Endothelial cell of umbilical vein (primary cell): ENCODE measurements at regions not wholly inside any gene's neighbourhood (a gene's known extent, or its start where the extent isn't known, plus 50 kb on each side); places are given as distances from the start of the nearest gene placed in this dataset.

Experiments
- BruUV-seq: library from RNA; stranded (reverse); fragments of 400-500 nt; replicated peaks from 2 replicates; lab custom pipeline; 2021; lab: Mats Ljungman, UMichigan
- CTCF ChIA-PET: fragments of 300-600, 350-600 bp; sonication (Branson Sonifier 250); formaldehyde crosslinking; loops from one replicate; lab custom pipeline; 2021; ENCODE audit warnings: antibody characterized with exemption, inconsistent platforms; lab: Charles Lee
- POLR2A ChIA-PET: fragments of 300-600, 350-600 bp; sonication (Branson Sonifier 250); formaldehyde crosslinking; loops from one replicate; lab custom pipeline; 2021; ENCODE audit warnings: antibody characterized with exemption, inconsistent platforms; lab: Charles Lee
- DNase-seq: peaks from one replicate; pipeline ENCODE4 v3.0.0-alpha.2; 2011; ENCODE audit warnings: low read depth, low spot score
- FAIRE-seq: peaks from 2 replicates; lab custom pipeline; 2011; peaks lifted over from hg19 to GRCh38; lab: Jason Lieb, UNC
- H2AFZ ChIP-seq: 2 replicates; pipeline ENCODE4 v1.6.0; 2012; ENCODE audit warnings: low read depth, low read length, control low read depth, inconsistent platforms
- H3K27ac ChIP-seq: 2 replicates; pipeline ENCODE4 v1.5.1; 2011; ENCODE audit warnings: low read depth, mild to moderate bottlenecking, control low read depth, low read length, moderate library complexity; ENCODE audit not compliant: insufficient read depth
- H3K27me3 ChIP-seq, 2 experiments: 2 replicates each; pipeline versions ENCODE4 v1.6.0 to v1.6.1; 2011; ENCODE audit warnings: low read length in 2 of 2, mixed read lengths in 1 of 2; ENCODE audit not compliant: control insufficient read depth in 2 of 2, insufficient read depth in 2 of 2
- H3K36me3 ChIP-seq, 2 experiments: 2 replicates in 1 of 2; 3 replicates in 1 of 2; pipeline ENCODE4 v1.5.1; 2011; ENCODE audit warnings: low read length in 2 of 2, mild to moderate bottlenecking in 1 of 2, moderate library complexity in 1 of 2; ENCODE audit not compliant: control insufficient read depth in 2 of 2, insufficient read depth in 2 of 2; ENCODE audit errors: extremely low read depth in 1 of 2
- H3K4me1 ChIP-seq: 3 replicates; pipeline ENCODE4 v1.5.1; 2011; ENCODE audit warnings: mild to moderate bottlenecking, low read length; ENCODE audit not compliant: control insufficient read depth, insufficient read depth; ENCODE audit errors: extremely low read depth
- H3K4me2 ChIP-seq: 2 replicates; pipeline ENCODE4 v1.6.1; 2011; ENCODE audit warnings: low read length, control low read depth, mixed read lengths; ENCODE audit not compliant: insufficient read depth
- H3K4me3 ChIP-seq, 3 experiments: fragments of 200-600 bp in 1 of 3; sonication (generic), shearing (Covaris generic) in 1 of 3; replicated peaks in 1 of 3; 2 replicates each; pipeline ENCODE4 v1.5.1; 2011 to 2016; ENCODE audit warnings: control low read depth in 3 of 3, low read length in 3 of 3, mild to moderate bottlenecking in 2 of 3, inconsistent platforms in 1 of 3, low read depth in 1 of 3, moderate library complexity in 1 of 3; ENCODE audit not compliant: insufficient read depth in 1 of 3
- H3K79me2 ChIP-seq: 2 replicates; pipeline ENCODE4 v1.6.0; 2012; ENCODE audit warnings: low read length, inconsistent platforms; ENCODE audit not compliant: control insufficient read depth, insufficient read depth
- H3K9ac ChIP-seq: replicated peaks from 2 replicates; pipeline ENCODE3; 2011; ENCODE audit warnings: low read length, control low read depth; ENCODE audit not compliant: insufficient read depth; ENCODE audit errors: extremely low read depth
- H3K9me1 ChIP-seq: replicated peaks from 3 replicates; pipeline ENCODE4 v1.6.0; 2011; ENCODE audit warnings: mild to moderate bottlenecking, low read length; ENCODE audit not compliant: control insufficient read depth, insufficient read depth; ENCODE audit errors: extremely low read depth
- H3K9me3 ChIP-seq: replicated peaks from 2 replicates; pipeline ENCODE4 v1.5.1; 2012; ENCODE audit warnings: low read length, inconsistent platforms; ENCODE audit not compliant: control insufficient read depth, insufficient read depth
- H4K20me1 ChIP-seq: replicated peaks from 2 replicates; pipeline ENCODE3; 2011; ENCODE audit warnings: mild to moderate bottlenecking, low read length; ENCODE audit not compliant: control insufficient read depth, insufficient read depth; ENCODE audit errors: extremely low read depth
- CTCF ChIP-seq, 2 donors: IDR thresholded peaks; 1 replicate in 1 of 2; 2 replicates in 1 of 2; pipeline ENCODE4 v1.5.1; 2011; ENCODE audit warnings: low read length in 2 of 2, mild to moderate bottlenecking in 2 of 2, moderate library complexity in 2 of 2, control low read depth in 1 of 2, inconsistent platforms in 1 of 2, low read depth in 1 of 2; ENCODE audit not compliant: insufficient read depth in 1 of 2; ENCODE audit errors: extremely low read depth in 1 of 2
- EZH2 ChIP-seq: IDR thresholded peaks from 2 replicates; pipeline ENCODE4 v1.6.1; 2012; ENCODE audit warnings: borderline replicate concordance, low read depth, mild to moderate bottlenecking, moderate library complexity, low read length, inconsistent platforms; ENCODE audit not compliant: severe bottlenecking
- FOS ChIP-seq: IDR thresholded peaks from 2 replicates; pipeline ENCODE4 v1.6.1; 2011; ENCODE audit warnings: mild to moderate bottlenecking, low read length, moderate library complexity, borderline replicate concordance; ENCODE audit not compliant: insufficient read depth
- GATA2 ChIP-seq: IDR thresholded peaks from 2 replicates; pipeline ENCODE4 v1.7.0; 2011; ENCODE audit warnings: low read depth, mild to moderate bottlenecking, moderate library complexity, mixed read lengths, low read length; ENCODE audit not compliant: insufficient read length, insufficient read depth
- JUN ChIP-seq: IDR thresholded peaks from 2 replicates; pipeline ENCODE4 v1.6.1; 2011; ENCODE audit warnings: borderline replicate concordance, low read depth; ENCODE audit not compliant: insufficient read length, insufficient read depth
- MAX ChIP-seq: IDR thresholded peaks from 2 replicates; pipeline ENCODE4 v1.6.1; 2011; ENCODE audit not compliant: insufficient read depth, insufficient read length
- MYC ChIP-seq: IDR thresholded peaks from one replicate; pipeline ENCODE4 v1.6.1; 2011; ENCODE audit warnings: mild to moderate bottlenecking, low read depth, low read length
- POLR2A ChIP-seq: IDR thresholded peaks from 2 replicates; pipeline ENCODE4 v1.6.1; 2012; ENCODE audit warnings: low read depth, mild to moderate bottlenecking, control low read depth, low read length
- POLR2AphosphoS5 ChIP-seq: IDR thresholded peaks from 2 replicates; pipeline ENCODE4 v1.6.1; 2012; ENCODE audit warnings: low read depth, mild to moderate bottlenecking, control low read depth, low read length, moderate library complexity; ENCODE audit not compliant: insufficient read depth
- dilution Hi-C: fragments of 300-500 bp; cut with MboI; formaldehyde crosslinking; loops from one replicate; pipeline ENCODE4 v1.15.0; 2019; ENCODE audit warnings: low sequenced_read_pairs; ENCODE audit not compliant: extremely low pct_ligation_motif_present
- intact Hi-C: fragments of 100-400 bp; cut with micrococcal nuclease; formaldehyde crosslinking; loops from one replicate; pipeline ENCODE4 v1.10.0; 2022

- DNase-seq, result no peak
- CTCF ChIA-PET, result interaction anchor here (1.1 kb wide), 1 partner anchor 68 kb away, joined by 3 read pairs; no protein-coding TSS in a partner anchor
- intact Hi-C loops (no loop called here), dilution Hi-C loops (no loop called here)
- Histone ChIP-seq H3K4me1 (no peaks in the 10 kb centered on the region), H3K27ac (no peak overlapping the region), H3K36me3 (no peaks in the 10 kb centered on the region), H3K9me1 (no peaks in the 10 kb centered on the region), H3K4me3 (no peak overlapping the region), H3K9me3 (no peaks in the 10 kb centered on the region), H3K27me3 (no peaks in the 10 kb centered on the region), H2AFZ (no peak overlapping the region), H3K9ac (no peak overlapping the region), H4K20me1 (no peaks in the 10 kb centered on the region), H3K4me2 (no peak overlapping the region), H3K79me2 (no peaks in the 10 kb centered on the region)
- TF ChIP-seq MAX, result no peak
- no peak for TF ChIP-seq FOS
- TF ChIP-seq EZH2, result no peak
- TF ChIP-seq MYC, result no peak
- no peak for TF ChIP-seq POLR2A
- no peak for TF ChIP-seq CTCF (IDR thresholded peaks at IDR 0.05; ENCODE audit: extremely low read depth in 1 of 2, insufficient read depth in 1 of 2, low read depth in 1 of 2, low read length in 2 of 2)
- TF ChIP-seq POLR2AphosphoS5, result no peak
- no peak for TF ChIP-seq GATA2
- no peak for TF ChIP-seq JUN
- POLR2A ChIA-PET, result no interaction called here
- FAIRE-seq, result no peak
- no TSS peak for BruUV-seq
Observed at GRCh38 chr2:159853101-159853500, 55.1 kb upstream of the CD302 start.
